Fibroblast of skin of back (primary cell): ENCODE measurements at regions not wholly inside any gene's neighbourhood (a gene's known extent, or its start where the extent isn't known, plus 50 kb on each side); places are given as distances from the start of the nearest gene placed in this dataset.

ENCODE experiments used
- DNase-seq: peaks from one replicate; pipeline ENCODE4 v3.0.0-alpha.2; 2013

- DNase-seq = no peak
These were observed 287.1 kb upstream of the SUCLG2 start for GRCh38 chr3:67941433-67942030.

DNA sequence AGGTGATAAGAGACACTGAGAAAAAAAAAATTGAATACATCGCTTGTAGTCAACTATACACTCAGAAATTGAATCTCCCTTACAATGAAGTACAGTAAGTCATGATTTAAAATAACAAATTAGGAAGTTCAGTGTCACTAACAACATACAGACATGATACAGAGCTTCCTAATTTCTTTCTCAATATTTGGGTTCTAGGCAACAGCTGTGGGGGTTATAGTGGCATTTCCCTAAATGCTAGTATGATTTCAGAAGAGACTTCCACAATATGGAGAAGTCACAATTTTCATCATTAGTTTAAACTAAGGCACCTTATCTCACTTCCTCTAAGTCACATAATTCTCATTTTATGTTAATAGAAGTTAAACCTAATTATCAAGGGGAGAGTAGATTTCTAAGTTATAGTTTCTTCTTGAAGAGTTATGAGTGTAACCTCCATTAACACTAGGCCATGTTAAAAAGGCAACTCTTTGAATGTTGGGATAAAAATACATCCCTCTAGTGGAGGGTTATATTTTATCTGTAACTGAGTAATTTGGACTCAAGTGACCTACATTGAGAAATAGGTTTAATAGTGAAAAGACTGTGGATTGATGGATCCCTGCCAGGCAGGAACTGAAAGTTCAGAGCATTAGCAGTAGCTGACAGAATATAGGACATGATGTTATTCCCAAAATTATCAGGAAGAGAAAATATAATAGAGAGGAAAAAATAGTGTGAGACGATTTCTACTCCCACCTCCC is 286.0 kb upstream of the SUCLG2 start:
- DNase-seq = peak; percentile 18

GRCh38 chr3:67937498-67938118 is 283.2 kb upstream of the SUCLG2 start:
- peak; percentile 15 for DNase-seq

GRCh38 chr3:67930394-67930793 is 276.0 kb upstream of the SUCLG2 start:
- DNase-seq = peak; percentile 27

GRCh38 chr3:67923796-67924195 is 269.4 kb upstream of the SUCLG2 start:
- no peak for DNase-seq

DNA sequence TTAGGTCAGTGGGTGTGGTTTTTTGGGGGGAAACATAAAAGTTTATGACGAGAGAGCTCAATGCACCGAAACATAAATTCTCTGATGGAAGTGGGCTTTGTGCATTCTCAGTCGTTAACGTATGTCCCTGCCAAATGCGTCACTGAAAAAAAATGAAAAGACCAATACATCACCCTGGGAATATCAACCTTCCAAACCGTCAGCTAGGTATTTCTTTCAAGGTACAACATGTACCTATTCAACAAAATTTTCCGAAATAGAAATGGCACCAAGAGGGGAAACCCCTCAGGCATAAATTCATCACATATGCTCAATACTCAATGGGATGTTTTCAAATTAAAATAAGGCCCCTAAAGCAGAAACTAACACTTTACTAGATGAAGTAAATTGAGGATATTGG is 266.6 kb upstream of the SUCLG2 start:
- DNase-seq = no peak

- no peak for DNase-seq
These were observed 265.9 kb upstream of the SUCLG2 start for GRCh38 chr3:67920311-67920710.

DNA sequence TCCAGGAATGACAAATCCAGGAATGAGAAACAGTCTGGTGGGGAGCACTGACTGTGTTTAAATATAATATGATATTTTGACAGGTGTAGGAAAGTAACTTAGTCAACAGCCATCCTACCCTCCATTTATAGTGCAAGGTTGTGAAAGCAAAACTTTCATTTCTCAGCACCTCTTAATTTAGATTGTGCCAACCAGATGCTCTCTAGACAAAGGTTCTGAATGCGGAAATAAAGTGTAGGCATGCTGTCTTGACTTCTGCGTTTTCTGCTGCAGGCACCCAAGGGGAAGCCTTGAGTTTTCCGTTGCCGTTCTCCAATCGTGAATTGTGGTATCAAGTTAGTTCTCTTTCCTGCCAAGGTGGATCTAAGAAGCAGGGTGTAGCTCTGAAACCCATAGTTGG is 261.9 kb upstream of the SUCLG2 start:
- DNase-seq = no peak

DNA sequence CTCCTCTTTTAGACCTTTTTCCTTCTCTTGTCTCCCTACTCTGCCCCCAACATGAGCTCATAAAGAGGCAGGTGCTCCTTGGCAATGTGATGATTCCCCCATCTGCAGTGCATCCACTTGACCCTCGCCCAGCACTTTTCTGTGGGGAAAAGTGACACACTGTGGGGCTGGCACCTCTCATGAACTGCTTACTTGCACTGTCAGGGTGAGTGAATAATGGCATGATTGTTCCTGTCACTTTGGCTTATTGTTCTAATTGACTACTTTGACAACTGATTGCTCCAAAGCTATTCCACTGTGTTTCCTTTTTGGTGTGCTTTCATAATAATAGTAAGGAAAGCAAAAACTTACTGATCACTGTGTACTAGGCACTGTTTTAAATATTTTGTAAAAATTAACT is 253.3 kb upstream of the SUCLG2 start:
- no peak for DNase-seq

GRCh38 chr3:67906261-67906660 is 251.8 kb upstream of the SUCLG2 start:
- DNase-seq = no peak

DNA sequence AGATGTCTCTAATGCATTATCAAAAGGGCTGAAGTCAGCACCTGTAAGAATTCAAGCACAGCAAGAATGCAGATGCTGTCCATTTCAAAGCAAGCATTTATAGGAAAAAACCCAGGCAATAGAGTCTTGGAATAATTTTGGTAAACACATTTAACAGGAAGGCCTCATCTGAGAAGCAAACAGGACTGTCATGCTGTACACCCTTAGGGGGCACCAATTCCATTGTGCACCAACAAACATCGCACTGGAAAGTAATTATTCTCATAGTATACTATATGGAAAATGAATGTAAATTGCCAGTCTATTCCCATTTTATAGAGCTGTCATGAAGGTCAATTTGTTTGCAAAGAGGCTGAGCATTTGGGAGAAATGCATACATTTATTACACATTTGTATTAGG is 247.3 kb upstream of the SUCLG2 start:
- DNase-seq = no peak

- no peak for DNase-seq
These were observed 244.5 kb upstream of the SUCLG2 start for GRCh38 chr3:67898916-67899315.

DNA sequence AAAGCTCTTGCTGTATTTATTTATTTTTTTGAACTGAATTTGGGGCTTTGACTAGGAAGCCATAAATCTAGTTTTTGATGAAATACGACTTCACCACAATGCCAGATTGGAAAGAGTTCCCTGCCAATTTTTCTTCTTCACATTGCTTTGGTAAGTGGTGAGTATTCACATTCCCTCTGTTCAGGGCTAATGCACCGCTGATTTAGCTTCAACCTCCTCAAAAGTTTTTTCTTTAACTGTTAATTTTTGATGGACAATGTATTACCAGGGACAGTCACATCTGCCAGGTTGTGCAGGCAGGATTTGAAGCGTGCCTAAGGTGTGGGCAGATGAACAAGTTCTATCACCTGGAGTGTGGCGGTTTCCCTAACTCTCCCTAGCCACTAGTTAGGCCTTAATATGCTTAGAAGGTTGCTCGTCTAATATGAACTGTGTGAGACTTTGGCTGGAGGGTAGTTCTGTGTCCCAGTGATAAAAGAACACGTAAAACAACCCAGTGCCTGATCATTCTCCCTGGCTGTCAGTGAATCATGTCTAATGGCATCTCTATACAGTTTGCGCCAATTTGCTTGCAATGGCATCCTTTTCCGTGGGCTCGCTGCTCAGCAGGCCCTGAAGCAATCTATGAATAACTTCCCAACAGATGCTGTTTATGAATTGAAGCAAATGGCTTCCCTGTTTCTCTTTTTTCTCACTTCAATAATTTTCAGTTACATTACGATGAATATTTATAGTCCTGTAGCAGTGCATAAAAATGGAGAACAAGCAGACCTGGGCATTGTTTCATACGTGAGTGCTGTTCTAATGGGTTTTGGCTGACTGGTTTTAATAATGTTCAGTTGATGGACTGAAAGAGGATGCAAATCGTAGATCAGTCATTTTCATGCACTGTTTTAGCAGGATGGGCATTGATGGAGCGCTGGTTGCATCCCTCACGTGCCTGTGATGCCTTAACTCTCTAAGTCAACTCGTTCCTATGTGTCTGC is 243.2 kb upstream of the SUCLG2 start:
- no peak for DNase-seq

DNA sequence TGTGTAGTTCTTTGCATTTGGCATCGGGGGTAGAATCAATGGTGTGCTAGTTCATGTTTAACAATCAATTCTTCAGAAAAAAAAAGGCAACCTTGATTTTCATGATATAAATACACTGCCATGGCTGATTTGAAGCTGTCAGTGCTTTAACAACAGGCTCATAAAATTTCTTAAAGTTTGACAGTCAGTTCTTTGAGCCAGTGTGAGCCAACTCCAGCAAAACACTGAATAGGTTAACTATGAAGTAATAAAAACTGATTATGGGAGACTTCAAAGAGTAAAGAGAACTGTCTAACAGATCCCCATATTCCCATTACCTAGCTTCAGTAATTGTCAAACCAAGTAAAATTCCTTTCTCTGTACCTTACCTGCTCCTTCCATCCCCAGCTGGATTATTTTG is 241.7 kb upstream of the SUCLG2 start:
- no peak for DNase-seq

GRCh38 chr3:67894510-67894909 is 240.1 kb upstream of the SUCLG2 start:
- DNase-seq = no peak

GRCh38 chr3:67884345-67884744 is 229.9 kb upstream of the SUCLG2 start:
- DNase-seq = no peak

GRCh38 chr3:67883766-67884165 is 229.4 kb upstream of the SUCLG2 start:
- DNase-seq = no peak

DNA sequence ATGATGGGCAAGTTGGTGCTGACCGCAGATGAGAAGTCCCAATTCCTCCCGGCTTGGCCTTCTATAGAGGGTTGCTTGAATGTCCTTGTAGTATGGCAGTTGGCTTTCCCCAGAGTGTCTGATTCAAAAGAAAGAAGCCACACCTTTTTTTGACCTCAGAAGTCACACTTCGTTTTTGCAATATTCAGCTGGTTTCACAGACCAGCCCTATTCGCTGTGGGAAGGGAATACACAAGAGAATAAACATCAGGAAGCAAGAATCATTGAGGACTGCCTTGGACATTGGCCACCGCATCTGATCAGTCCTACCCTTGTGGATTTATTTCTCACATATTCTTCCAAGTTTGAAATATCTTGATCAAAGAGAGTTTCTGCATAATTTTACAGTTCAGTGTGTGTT is 228.6 kb upstream of the SUCLG2 start:
- DNase-seq = no peak

DNA sequence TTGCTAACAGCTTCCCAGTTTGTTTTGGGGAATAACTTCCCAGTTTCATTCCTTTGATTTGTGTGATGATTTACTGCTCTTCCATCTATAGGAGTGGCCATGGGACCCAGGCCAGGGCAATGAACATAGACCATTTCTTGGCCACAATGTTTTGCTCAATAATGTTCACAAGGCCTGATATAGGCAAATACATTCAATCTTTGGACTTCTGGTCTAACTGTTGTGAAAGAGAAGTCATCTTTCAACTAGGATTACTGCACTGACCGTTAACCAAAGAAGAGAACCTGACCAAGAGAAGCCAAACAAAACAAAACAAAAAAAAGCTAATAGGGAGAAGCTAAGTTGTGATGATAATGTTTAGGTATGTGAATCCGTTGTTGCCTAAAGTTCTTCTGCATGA is 221.8 kb upstream of the SUCLG2 start:
- DNase-seq = peak; percentile 2

- no peak for DNase-seq
These were observed 221.4 kb upstream of the SUCLG2 start for GRCh38 chr3:67875858-67876257.

- peak; percentile 53 for DNase-seq
These were observed 220.9 kb upstream of the SUCLG2 start for GRCh38 chr3:67875338-67875737.

GRCh38 chr3:67870477-67870876 is 216.1 kb upstream of the SUCLG2 start:
- no peak for DNase-seq

- DNase-seq = peak; percentile 66
These were observed 212.2 kb upstream of the SUCLG2 start for GRCh38 chr3:67866571-67866970.
